ENCODE measurements at regions not wholly inside any gene's neighbourhood (a gene's known extent, or its start where the extent isn't known, plus 50 kb on each side); places are given as distances from the start of the nearest gene placed in this dataset.

- TF ChIP-seq, protein P1, sequence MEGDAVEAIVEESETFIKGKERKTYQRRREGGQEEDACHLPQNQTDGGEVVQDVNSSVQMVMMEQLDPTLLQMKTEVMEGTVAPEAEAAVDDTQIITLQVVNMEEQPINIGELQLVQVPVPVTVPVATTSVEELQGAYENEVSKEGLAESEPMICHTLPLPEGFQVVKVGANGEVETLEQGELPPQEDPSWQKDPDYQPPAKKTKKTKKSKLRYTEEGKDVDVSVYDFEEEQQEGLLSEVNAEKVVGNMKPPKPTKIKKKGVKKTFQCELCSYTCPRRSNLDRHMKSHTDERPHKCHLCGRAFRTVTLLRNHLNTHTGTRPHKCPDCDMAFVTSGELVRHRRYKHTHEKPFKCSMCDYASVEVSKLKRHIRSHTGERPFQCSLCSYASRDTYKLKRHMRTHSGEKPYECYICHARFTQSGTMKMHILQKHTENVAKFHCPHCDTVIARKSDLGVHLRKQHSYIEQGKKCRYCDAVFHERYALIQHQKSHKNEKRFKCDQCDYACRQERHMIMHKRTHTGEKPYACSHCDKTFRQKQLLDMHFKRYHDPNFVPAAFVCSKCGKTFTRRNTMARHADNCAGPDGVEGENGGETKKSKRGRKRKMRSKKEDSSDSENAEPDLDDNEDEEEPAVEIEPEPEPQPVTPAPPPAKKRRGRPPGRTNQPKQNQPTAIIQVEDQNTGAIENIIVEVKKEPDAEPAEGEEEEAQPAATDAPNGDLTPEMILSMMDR (IDR thresholded peaks at IDR 0.05), result no peak
- TF ChIP-seq EP300 (IDR thresholded peaks at IDR 0.05), result no peak
Measured at GRCh38 chr19:30754162-30754561, 382.0 kb downstream of the ZNF536 start.
